PC-9 (cell line): ENCODE measurements at regions not wholly inside any gene's neighbourhood (a gene's known extent, or its start where the extent isn't known, plus 50 kb on each side); places are given as distances from the start of the nearest gene placed in this dataset.

Experiments
- BruUV-seq: library from RNA; stranded (reverse); fragments of 400-500 nt; replicated peaks from 2 replicates; lab custom pipeline; 2021; lab: Mats Ljungman, UMichigan
- CTCF ChIA-PET: fragments of 300-600 bp; sonication (Branson Sonifier 250); formaldehyde crosslinking; loops from one replicate; lab custom pipeline; 2022; ENCODE audit warnings: antibody characterized with exemption; lab: Charles Lee
- POLR2A ChIA-PET: fragments of 300-600 bp; sonication (Branson Sonifier 250); formaldehyde crosslinking; loops from one replicate; lab custom pipeline; 2022; ENCODE audit warnings: antibody characterized with exemption; ENCODE audit not compliant: unreplicated experiment; lab: Charles Lee
- DNase-seq, 2 experiments: peaks; one replicate each; pipeline versions ENCODE4 v3.0.0 to v3.0.0-alpha.2; 2015 to 2022; ENCODE audit warnings: mixed read lengths in 1 of 2
- H2AFZ ChIP-seq: fragments of 200-600 bp; sonication (generic); 2 replicates; pipeline ENCODE4 v1.8.1; 2017; ENCODE audit warnings: antibody characterized with exemption
- H3F3A ChIP-seq: fragments of 200-600 bp; sonication (generic); 2 replicates; pipeline ENCODE4 v1.8.1; 2017; ENCODE audit warnings: antibody characterized with exemption, mild to moderate bottlenecking, low read depth; ENCODE audit not compliant: insufficient read depth
- H3K27ac ChIP-seq: fragments of 200-600 bp; sonication (generic); 2 replicates; pipeline ENCODE4 v1.6.1; 2016; ENCODE audit warnings: mixed run types
- H3K27me3 ChIP-seq: fragments of 200-600 bp; sonication (generic); 2 replicates; pipeline ENCODE4 v1.6.1; 2016; ENCODE audit warnings: low read depth, mixed run types; ENCODE audit not compliant: insufficient read depth
- H3K36me3 ChIP-seq: fragments of 200-600 bp; sonication (generic); 2 replicates; pipeline ENCODE4 v1.6.1; 2016; ENCODE audit warnings: low read depth, mixed run types
- H3K4me1 ChIP-seq: fragments of 200-600 bp; sonication (generic); replicated peaks from 2 replicates; pipeline ENCODE4 v1.6.1; 2016; ENCODE audit warnings: mixed run types; ENCODE audit not compliant: insufficient read depth
- H3K4me2 ChIP-seq: fragments of 200-600 bp; sonication (generic); 2 replicates; pipeline ENCODE4 v1.6.1; 2017; ENCODE audit warnings: mixed run types
- H3K4me3 ChIP-seq: fragments of 200-600 bp; sonication (generic); 2 replicates; pipeline ENCODE4 v1.6.1; 2016; ENCODE audit warnings: mixed run types
- H3K79me2 ChIP-seq: fragments of 200-600 bp; sonication (generic); 2 replicates; pipeline ENCODE4 v1.6.1; 2017; ENCODE audit warnings: low read depth, mixed run types
- H3K9me2 ChIP-seq: fragments of 200-600 bp; sonication (generic); 2 replicates; pipeline ENCODE4 v1.8.1; 2017; ENCODE audit warnings: mild to moderate bottlenecking; ENCODE audit not compliant: insufficient read depth
- H3K9me3 ChIP-seq: fragments of 200-600 bp; sonication (generic); 2 replicates; pipeline ENCODE4 v1.8.1; 2016; ENCODE audit warnings: low read depth; ENCODE audit not compliant: insufficient read depth
- H4K20me1 ChIP-seq: fragments of 200-600 bp; sonication (generic); 2 replicates; pipeline ENCODE4 v1.8.1; 2017; ENCODE audit not compliant: insufficient read depth
- EZH2 ChIP-seq: fragments of 200-600 bp; sonication (generic); IDR thresholded peaks from 2 replicates; pipeline ENCODE4 v1.8.0; 2017; ENCODE audit warnings: antibody characterized with exemption, low read depth
- intact Hi-C: fragments of 100-400 bp; cut with micrococcal nuclease; formaldehyde crosslinking; loops from one replicate; pipeline ENCODE4 v1.10.0; 2022; ENCODE audit not compliant: unreplicated experiment
- TF ChIP-seq, protein P1 (sequence below): fragments of 200-600 bp; sonication (generic); conservative IDR thresholded peaks from 2 replicates; pipeline ENCODE4 v1.6.1; 2017; ENCODE audit warnings: mixed run types, antibody characterized with exemption, mild to moderate bottlenecking, moderate library complexity

DNA sequence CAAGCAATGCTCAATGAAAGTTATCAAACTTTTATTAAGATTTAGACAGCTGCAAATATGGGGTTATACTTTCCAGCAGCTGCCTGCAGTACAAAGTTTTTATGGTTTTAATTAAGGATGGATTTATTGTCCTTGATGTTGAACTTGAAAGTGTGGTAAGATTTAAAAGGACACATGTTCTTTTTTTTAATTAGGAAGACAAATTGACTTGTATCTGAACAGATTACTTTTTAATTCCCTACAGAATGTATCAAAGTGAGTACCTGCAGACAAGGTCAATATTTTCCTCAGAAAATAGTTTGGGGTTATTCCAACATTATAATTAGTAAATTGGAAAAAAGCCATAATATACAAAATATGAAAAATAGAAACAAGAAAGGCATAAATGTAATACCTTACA is 218.2 kb upstream of the NEIL3 start:
- BruUV-seq, result no TSS peak
- H3K4me2 ChIP-seq, result no peak overlapping the region
- no peak overlapping the region for H3K27ac ChIP-seq
- intact Hi-C loops, result no loop called here
- TF ChIP-seq EZH2, result no peak
- TF ChIP-seq, protein P1, sequence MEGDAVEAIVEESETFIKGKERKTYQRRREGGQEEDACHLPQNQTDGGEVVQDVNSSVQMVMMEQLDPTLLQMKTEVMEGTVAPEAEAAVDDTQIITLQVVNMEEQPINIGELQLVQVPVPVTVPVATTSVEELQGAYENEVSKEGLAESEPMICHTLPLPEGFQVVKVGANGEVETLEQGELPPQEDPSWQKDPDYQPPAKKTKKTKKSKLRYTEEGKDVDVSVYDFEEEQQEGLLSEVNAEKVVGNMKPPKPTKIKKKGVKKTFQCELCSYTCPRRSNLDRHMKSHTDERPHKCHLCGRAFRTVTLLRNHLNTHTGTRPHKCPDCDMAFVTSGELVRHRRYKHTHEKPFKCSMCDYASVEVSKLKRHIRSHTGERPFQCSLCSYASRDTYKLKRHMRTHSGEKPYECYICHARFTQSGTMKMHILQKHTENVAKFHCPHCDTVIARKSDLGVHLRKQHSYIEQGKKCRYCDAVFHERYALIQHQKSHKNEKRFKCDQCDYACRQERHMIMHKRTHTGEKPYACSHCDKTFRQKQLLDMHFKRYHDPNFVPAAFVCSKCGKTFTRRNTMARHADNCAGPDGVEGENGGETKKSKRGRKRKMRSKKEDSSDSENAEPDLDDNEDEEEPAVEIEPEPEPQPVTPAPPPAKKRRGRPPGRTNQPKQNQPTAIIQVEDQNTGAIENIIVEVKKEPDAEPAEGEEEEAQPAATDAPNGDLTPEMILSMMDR, result no peak
- no peak overlapping the region for H2AFZ ChIP-seq
- H3K27me3 ChIP-seq, result no peaks in the 10 kb centered on the region
- H3K9me2 ChIP-seq, result no peaks in the 10 kb centered on the region
- no peaks in the 10 kb centered on the region for H3K36me3 ChIP-seq
- H3K79me2 ChIP-seq, result no peaks in the 10 kb centered on the region
- no peaks in the 10 kb centered on the region for H4K20me1 ChIP-seq
- H3K9me3 ChIP-seq, result no peaks in the 10 kb centered on the region
- no peak for DNase-seq
- no peaks in the 10 kb centered on the region for H3F3A ChIP-seq
- H3K4me3 ChIP-seq, result no peak overlapping the region
- ChIA-PET CTCF (no interaction called here), POLR2A (no interaction called here)
- H3K4me1 ChIP-seq, result no peaks in the 10 kb centered on the region

GRCh38 chr4:177092807-177093206 is 216.9 kb upstream of the NEIL3 start:
- H3K4me3 ChIP-seq, result no peak overlapping the region
- TF ChIP-seq, protein P1, result no peak
- TF ChIP-seq EZH2, result no peak
- no TSS peak for BruUV-seq

GRCh38 chr4:177093964-177094363 is 215.7 kb upstream of the NEIL3 start:
- H3F3A ChIP-seq, result no peaks in the 10 kb centered on the region
- TF ChIP-seq EZH2, result no peak
- TF ChIP-seq, protein P1, result no peak

More at GRCh38 chr4:177092807-177093206, 216.9 kb upstream of the NEIL3 start:
- intact Hi-C loops, result no loop called here
- H3F3A ChIP-seq, result no peaks in the 10 kb centered on the region
- no peaks in the 10 kb centered on the region for H3K36me3 ChIP-seq
- H3K27me3 ChIP-seq, result no peaks in the 10 kb centered on the region
- H3K79me2 ChIP-seq, result no peaks in the 10 kb centered on the region
- no peaks in the 10 kb centered on the region for H4K20me1 ChIP-seq
- ChIA-PET POLR2A (no interaction called here), CTCF (no interaction called here)
- no peaks in the 10 kb centered on the region for H3K4me1 ChIP-seq
- H3K9me3 ChIP-seq, result no peaks in the 10 kb centered on the region
- no peaks in the 10 kb centered on the region for H3K9me2 ChIP-seq
- H3K27ac ChIP-seq, result no peak overlapping the region
- H2AFZ ChIP-seq, result no peak overlapping the region
- no peak overlapping the region for H3K4me2 ChIP-seq
- no peak for DNase-seq

More at GRCh38 chr4:177093964-177094363, 215.7 kb upstream of the NEIL3 start:
- Histone ChIP-seq H3K4me1 (no peaks in the 10 kb centered on the region), H3K9me3 (no peaks in the 10 kb centered on the region), H3K36me3 (no peaks in the 10 kb centered on the region), H3K9me2 (no peaks in the 10 kb centered on the region), H4K20me1 (no peaks in the 10 kb centered on the region), H3K27ac (no peak overlapping the region), H2AFZ (no peak overlapping the region), H3K4me2 (no peak overlapping the region), H3K4me3 (no peak overlapping the region), H3K27me3 (no peaks in the 10 kb centered on the region), H3K79me2 (no peaks in the 10 kb centered on the region)
- intact Hi-C loops, result no loop called here
- CTCF ChIA-PET, result no interaction called here
- DNase-seq, result no peak
- no TSS peak for BruUV-seq
- POLR2A ChIA-PET, result no interaction called here
